Cardiac fibroblast (primary cell): ENCODE measurements at regions not wholly inside any gene's neighbourhood (a gene's known extent, or its start where the extent isn't known, plus 50 kb on each side); places are given as distances from the start of the nearest gene placed in this dataset.

Source experiments
- DNase-seq, 2 donors: peaks; one replicate each; pipeline versions ENCODE4 v3.0.0 to v3.0.0-alpha.2; 2010; ENCODE audit warnings: low read depth in 2 of 2
- H3K4me3 ChIP-seq, 2 donors: replicated peaks in 1 of 2; 1 replicate in 1 of 2; 2 replicates in 1 of 2; pipeline ENCODE4 v1.5.1; 2011; ENCODE audit warnings: low read depth in 2 of 2, low read length in 2 of 2, mild to moderate bottlenecking in 2 of 2, moderate library complexity in 1 of 2
- TF ChIP-seq, protein P1 (sequence below): IDR thresholded peaks from one replicate; pipeline ENCODE4 v1.5.1; 2011; ENCODE audit warnings: low read depth, mild to moderate bottlenecking, low read length, inconsistent platforms

DNA sequence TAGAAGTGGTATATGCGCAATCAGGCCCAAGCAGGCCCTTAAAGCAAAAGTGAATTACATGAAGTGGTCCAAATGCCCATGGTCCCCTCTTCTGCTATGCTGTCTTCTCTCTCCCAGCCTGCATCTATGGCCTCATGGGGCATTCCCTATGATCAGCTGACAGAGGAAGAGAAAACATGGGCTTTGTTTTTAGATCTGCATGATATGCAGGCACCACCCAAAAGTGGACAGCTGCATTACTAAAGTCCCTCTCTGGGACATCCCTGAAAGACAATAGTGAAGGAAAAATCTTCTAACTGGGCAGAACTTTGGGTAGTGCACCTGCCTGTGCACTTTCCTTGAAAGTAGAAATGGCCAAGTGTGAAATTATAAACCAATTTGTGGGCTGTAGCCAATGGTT, 145.2 kb upstream of the ARID2 start:
- TF ChIP-seq, protein P1, sequence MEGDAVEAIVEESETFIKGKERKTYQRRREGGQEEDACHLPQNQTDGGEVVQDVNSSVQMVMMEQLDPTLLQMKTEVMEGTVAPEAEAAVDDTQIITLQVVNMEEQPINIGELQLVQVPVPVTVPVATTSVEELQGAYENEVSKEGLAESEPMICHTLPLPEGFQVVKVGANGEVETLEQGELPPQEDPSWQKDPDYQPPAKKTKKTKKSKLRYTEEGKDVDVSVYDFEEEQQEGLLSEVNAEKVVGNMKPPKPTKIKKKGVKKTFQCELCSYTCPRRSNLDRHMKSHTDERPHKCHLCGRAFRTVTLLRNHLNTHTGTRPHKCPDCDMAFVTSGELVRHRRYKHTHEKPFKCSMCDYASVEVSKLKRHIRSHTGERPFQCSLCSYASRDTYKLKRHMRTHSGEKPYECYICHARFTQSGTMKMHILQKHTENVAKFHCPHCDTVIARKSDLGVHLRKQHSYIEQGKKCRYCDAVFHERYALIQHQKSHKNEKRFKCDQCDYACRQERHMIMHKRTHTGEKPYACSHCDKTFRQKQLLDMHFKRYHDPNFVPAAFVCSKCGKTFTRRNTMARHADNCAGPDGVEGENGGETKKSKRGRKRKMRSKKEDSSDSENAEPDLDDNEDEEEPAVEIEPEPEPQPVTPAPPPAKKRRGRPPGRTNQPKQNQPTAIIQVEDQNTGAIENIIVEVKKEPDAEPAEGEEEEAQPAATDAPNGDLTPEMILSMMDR: no peak
- no peak for DNase-seq
- H3K4me3 ChIP-seq: no peak overlapping the region

DNA sequence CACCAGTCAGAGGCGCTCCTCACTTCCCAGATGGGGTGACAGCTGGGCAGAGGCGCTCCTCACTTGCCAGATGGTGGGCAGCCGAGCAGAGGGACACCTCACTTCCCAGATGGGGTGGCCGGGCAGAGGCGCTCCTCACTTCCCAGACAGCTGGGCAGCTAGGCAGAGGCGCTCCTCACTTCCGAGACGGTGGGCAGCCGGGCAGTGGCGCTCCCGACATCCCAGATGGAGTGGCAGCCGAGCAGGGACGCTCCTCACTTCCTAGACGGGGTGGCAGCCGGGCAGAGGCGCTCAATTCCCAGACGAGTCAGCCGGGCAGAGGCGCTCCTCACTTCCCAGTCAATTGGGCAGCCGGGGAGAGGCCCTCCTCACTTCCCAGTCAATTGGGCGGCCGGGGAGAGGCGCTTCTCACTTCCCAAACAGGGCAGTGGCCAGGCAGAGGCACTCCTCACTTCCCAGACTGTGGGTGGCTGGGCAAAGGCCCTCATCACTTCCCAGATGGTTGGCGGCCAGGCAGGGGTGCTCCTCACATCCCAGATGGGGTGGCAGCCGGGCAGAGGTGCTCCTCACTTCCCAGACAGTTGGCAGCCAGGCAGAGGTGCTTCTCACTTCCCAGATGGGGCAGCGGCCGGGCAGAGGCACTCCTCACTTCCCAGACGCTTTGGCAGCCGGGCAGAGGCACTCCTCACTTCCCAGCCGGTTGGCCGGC, 143.8 kb upstream of the ARID2 start:
- H3K4me3 ChIP-seq: no peak overlapping the region
- DNase-seq: no peak
- TF ChIP-seq, protein P1: no peak

DNA sequence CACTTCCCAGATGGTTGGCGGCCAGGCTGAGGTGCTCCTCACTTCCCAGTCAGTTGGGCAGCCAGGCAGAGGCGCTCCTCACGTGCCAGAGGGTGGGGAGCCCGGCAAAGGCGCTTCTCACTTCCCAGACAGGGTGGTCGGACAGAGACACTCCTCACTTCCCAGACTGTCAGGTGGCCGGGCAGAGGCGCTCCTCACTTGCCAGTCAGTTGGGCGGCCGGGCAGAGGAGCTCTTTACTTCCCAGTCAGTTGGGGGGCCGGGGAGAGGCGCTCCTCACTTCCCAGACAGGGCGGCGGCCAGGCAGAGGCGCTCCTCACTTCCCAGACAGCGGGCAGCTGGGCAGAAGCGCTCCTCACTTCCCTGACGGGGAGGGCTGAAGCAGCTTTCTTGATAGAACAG, 143.0 kb upstream of the ARID2 start:
- TF ChIP-seq, protein P1: no peak
- DNase-seq: no peak
- H3K4me3 ChIP-seq: no peak overlapping the region

DNA sequence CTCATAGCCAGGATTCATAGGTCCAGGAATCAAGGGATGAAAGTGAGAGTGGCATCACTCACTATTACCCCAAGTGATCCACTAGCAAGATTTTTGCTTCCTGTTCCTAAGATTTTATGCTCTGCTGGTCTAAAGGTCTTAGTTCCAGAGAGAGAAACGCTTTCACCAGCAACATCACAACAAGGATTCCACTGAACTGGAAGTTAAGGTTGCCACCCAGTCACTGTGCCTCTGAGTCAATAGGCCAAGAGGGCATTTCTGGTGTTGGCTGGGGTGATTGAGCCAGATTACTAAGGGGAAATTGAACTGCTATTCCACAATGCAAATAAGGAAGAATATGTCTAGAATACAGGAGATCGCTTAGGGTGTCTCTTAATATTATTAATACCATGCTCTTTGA, 142.5 kb upstream of the ARID2 start:
- TF ChIP-seq, protein P1: no peak
- DNase-seq: no peak
- H3K4me3 ChIP-seq: no peak overlapping the region

DNA sequence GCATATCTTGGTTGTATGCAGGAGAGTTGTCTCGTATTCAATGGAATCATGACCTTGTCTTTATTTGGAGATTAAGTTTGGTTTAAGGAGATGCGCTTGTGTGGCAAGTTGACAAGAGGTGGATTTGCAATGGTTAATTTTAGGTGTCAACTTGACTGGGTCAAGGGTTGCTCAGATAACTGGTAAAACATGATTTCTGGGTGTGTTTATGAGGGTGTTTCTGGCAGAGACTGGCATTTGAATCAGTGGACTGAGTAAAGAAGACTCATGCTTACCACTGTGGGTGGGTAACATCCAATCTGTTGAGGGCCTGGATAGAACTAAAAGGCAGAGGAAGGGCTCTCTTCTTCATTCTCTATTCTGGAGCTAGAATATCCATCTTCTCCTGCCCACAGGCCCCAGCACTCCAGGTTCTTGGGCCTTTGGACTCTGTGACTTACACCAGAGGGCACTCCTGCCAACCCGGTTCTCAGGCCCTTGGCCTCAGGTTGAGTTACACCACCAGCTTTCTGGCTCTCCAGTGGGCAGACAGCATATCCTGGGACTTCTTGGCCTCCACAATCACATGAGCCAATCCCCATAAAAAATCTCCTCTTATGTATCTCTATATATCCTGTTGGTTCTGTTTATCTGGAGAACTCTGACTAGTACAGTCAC, 141.5 kb upstream of the ARID2 start:
- DNase-seq: peak in 1 of 2 donors; percentile 7
- TF ChIP-seq, protein P1: peak; percentile 5
- H3K4me3 ChIP-seq: no peak overlapping the region

DNA sequence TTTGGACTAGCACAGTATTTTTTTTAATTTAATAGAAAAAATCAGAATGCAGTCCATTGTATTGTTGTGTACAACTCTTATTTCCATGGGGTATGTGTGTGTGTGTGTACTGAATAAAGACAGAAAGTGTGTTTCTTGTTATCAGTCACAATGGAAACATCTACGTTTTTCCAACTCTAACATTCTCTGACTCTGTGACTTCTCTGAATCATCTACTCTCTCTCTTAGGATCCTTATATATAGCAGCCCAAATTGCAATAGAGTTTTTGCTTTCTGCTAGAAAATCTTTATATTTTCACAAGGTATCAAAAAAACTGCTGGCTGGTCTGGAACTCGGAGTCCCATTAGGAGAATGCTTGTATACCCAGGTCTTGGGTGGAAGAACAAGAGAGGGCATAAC, 138.9 kb upstream of the ARID2 start:
- no peak for DNase-seq
- TF ChIP-seq, protein P1: no peak
- H3K4me3 ChIP-seq: no peak overlapping the region
